ENCODE measurements at regions not wholly inside any gene's neighbourhood (a gene's known extent, or its start where the extent isn't known, plus 50 kb on each side); places are given as distances from the start of the nearest gene placed in this dataset.

- no peaks in the 10 kb centered on the region for H3K9me3 Mint-ChIP-seq
- Histone ChIP-seq H3K4me1 (ENCODE audit: control insufficient read depth, insufficient read depth, low read length) (no peaks in the 10 kb centered on the region), H3K36me3 (ENCODE audit: control insufficient read depth, insufficient read depth, low read length) (no peaks in the 10 kb centered on the region), H3K4me3 (ENCODE audit: low read length) (no peak overlapping the region), H3K27me3 (ENCODE audit: control insufficient read depth, insufficient read depth, low read length) (no peaks in the 10 kb centered on the region), H3K9me3 (ENCODE audit: control insufficient read depth, insufficient read depth, low read length) (no peaks in the 10 kb centered on the region), H3K27ac (ENCODE audit: low read length) (no peak overlapping the region)
- H3K27ac Mint-ChIP-seq: no peak overlapping the region
- H3K36me3 Mint-ChIP-seq: no peaks in the 10 kb centered on the region
- H3K27me3 Mint-ChIP-seq (ENCODE audit: low read depth in 2 of 2): peaks cover 6 to 12% of the 10 kb centered on the region in 2 donors
- intact Hi-C loops (cut with micrococcal nuclease): no loop called here
- ATAC-seq: no peak
- no peak for DNase-seq
- WGBS (ENCODE audit: insufficient coverage): 90% methylated on average over 3 of the region's 3 CpGs
- TF ChIP-seq CTCF (IDR thresholded peaks at IDR 0.05): no peak
- no peak overlapping the region for H3K4me3 Mint-ChIP-seq
- no peaks in the 10 kb centered on the region for H3K4me1 Mint-ChIP-seq
Observed at GRCh38 chr16:80330803-80331202, 210.0 kb upstream of the DYNLRB2 start.

- no peaks in the 10 kb centered on the region for H3K4me1 Mint-ChIP-seq
Observed at GRCh38 chr16:80330150-80330549, 210.6 kb upstream of the DYNLRB2 start.

GRCh38 chr16:80327740-80328139, 213.1 kb upstream of the DYNLRB2 start:
- H3K27ac ChIP-seq (ENCODE audit: low read length): no peak overlapping the region
- Mint-ChIP-seq H3K9me3 (no peaks in the 10 kb centered on the region), H3K4me1 (no peaks in the 10 kb centered on the region), H3K27me3 (ENCODE audit: low read depth in 2 of 2) (peaks cover 6 to 14% of the 10 kb centered on the region in 2 donors), H3K4me3 (no peak overlapping the region), H3K36me3 (no peaks in the 10 kb centered on the region), H3K27ac (no peak overlapping the region)
- intact Hi-C loops (cut with micrococcal nuclease): no loop called here
- H3K9me3 ChIP-seq (ENCODE audit: control insufficient read depth, insufficient read depth, low read length): no peaks in the 10 kb centered on the region
- no peak overlapping the region for H3K4me3 ChIP-seq (ENCODE audit: low read length)
- no peaks in the 10 kb centered on the region for H3K27me3 ChIP-seq (ENCODE audit: control insufficient read depth, insufficient read depth, low read length)
- TF ChIP-seq CTCF (IDR thresholded peaks at IDR 0.05): no peak
- ATAC-seq (no peak), DNase-seq (no peak)
- WGBS (ENCODE audit: insufficient coverage): 75% methylated on average over 1 of the region's 1 CpG
- H3K4me1 ChIP-seq (ENCODE audit: control insufficient read depth, insufficient read depth, low read length): no peaks in the 10 kb centered on the region
- H3K36me3 ChIP-seq (ENCODE audit: control insufficient read depth, insufficient read depth, low read length): no peaks in the 10 kb centered on the region

More at GRCh38 chr16:80330150-80330549, 210.6 kb upstream of the DYNLRB2 start:
- no peak overlapping the region for H3K27ac ChIP-seq (ENCODE audit: low read length)
- H3K9me3 ChIP-seq (ENCODE audit: control insufficient read depth, insufficient read depth, low read length): no peaks in the 10 kb centered on the region
- Mint-ChIP-seq H3K9me3 (no peaks in the 10 kb centered on the region), H3K27me3 (ENCODE audit: low read depth in 2 of 2) (peaks cover 6 to 11% of the 10 kb centered on the region in 2 donors), H3K4me3 (no peak overlapping the region), H3K27ac (no peak overlapping the region), H3K36me3 (no peaks in the 10 kb centered on the region)
- no peaks in the 10 kb centered on the region for H3K27me3 ChIP-seq (ENCODE audit: control insufficient read depth, insufficient read depth, low read length)
- intact Hi-C loops (cut with micrococcal nuclease): no loop called here
- no peak for TF ChIP-seq CTCF (IDR thresholded peaks at IDR 0.05)
- ATAC-seq (no peak), DNase-seq (no peak)
- H3K36me3 ChIP-seq (ENCODE audit: control insufficient read depth, insufficient read depth, low read length): no peaks in the 10 kb centered on the region
- WGBS (ENCODE audit: insufficient coverage): 81% methylated on average over 3 of the region's 3 CpGs
- H3K4me3 ChIP-seq (ENCODE audit: low read length): no peak overlapping the region
- no peaks in the 10 kb centered on the region for H3K4me1 ChIP-seq (ENCODE audit: control insufficient read depth, insufficient read depth, low read length)

- H3K4me1 ChIP-seq (ENCODE audit: control insufficient read depth, insufficient read depth, low read length): no peaks in the 10 kb centered on the region
- Mint-ChIP-seq H3K4me3 (no peak overlapping the region), H3K36me3 (no peaks in the 10 kb centered on the region), H3K27me3 (ENCODE audit: low read depth in 2 of 2) (peaks cover 12 to 21% of the 10 kb centered on the region in 2 donors), H3K27ac (no peak overlapping the region), H3K9me3 (no peaks in the 10 kb centered on the region), H3K4me1 (no peaks in the 10 kb centered on the region)
- no peaks in the 10 kb centered on the region for H3K27me3 ChIP-seq (ENCODE audit: control insufficient read depth, insufficient read depth, low read length)
- H3K9me3 ChIP-seq (ENCODE audit: control insufficient read depth, insufficient read depth, low read length): no peaks in the 10 kb centered on the region
- no peaks in the 10 kb centered on the region for H3K36me3 ChIP-seq (ENCODE audit: control insufficient read depth, insufficient read depth, low read length)
- no peak for DNase-seq
- TF ChIP-seq CTCF (IDR thresholded peaks at IDR 0.05): no peak
- ATAC-seq: no peak
- H3K4me3 ChIP-seq (ENCODE audit: low read length): no peak overlapping the region
- H3K27ac ChIP-seq (ENCODE audit: low read length): no peak overlapping the region
- 89% methylated on average over 3 of the region's 3 CpGs for WGBS (ENCODE audit: insufficient coverage)
- intact Hi-C loops (cut with micrococcal nuclease): no loop called here
Observed at GRCh38 chr16:80324371-80324770, 216.4 kb upstream of the DYNLRB2 start.
